Ishikawa (cell line): ENCODE measurements at regions not wholly inside any gene's neighbourhood (a gene's known extent, or its start where the extent isn't known, plus 50 kb on each side); places are given as distances from the start of the nearest gene placed in this dataset.

ENCODE experiments used
- CEBPB ChIP-seq: IDR thresholded peaks from 2 replicates; pipeline ENCODE4 v1.6.1; 2012
- CREB1 ChIP-seq: IDR thresholded peaks from 2 replicates; pipeline ENCODE4 v1.6.1; 2012; ENCODE audit warnings: low read depth
- EGR1 ChIP-seq: IDR thresholded peaks from 2 replicates; pipeline ENCODE4 v1.6.1; 2012
- EP300 ChIP-seq: IDR thresholded peaks from 2 replicates; pipeline ENCODE4 v1.6.1; 2012; ENCODE audit warnings: borderline replicate concordance
- FOXM1 ChIP-seq: IDR thresholded peaks from 2 replicates; pipeline ENCODE4 v1.6.1; 2012; ENCODE audit warnings: low read depth, borderline replicate concordance
- MAX ChIP-seq: IDR thresholded peaks from 2 replicates; pipeline ENCODE4 v1.6.1; 2012
- NFIC ChIP-seq: IDR thresholded peaks from 2 replicates; pipeline ENCODE4 v1.6.1; 2012
- RAD21 ChIP-seq: IDR thresholded peaks from 2 replicates; pipeline ENCODE4 v1.6.1; 2012; ENCODE audit warnings: low read depth
- REST ChIP-seq: IDR thresholded peaks from 2 replicates; pipeline ENCODE4 v1.6.1; 2012; ENCODE audit warnings: low read depth, mild to moderate bottlenecking
- TAF1 ChIP-seq: IDR thresholded peaks from 2 replicates; pipeline ENCODE4 v1.6.1; 2012; ENCODE audit warnings: low read depth, mild to moderate bottlenecking
- TCF12 ChIP-seq: IDR thresholded peaks from 2 replicates; pipeline ENCODE4 v1.6.1; 2012; ENCODE audit warnings: low read depth
- TEAD4 ChIP-seq: IDR thresholded peaks from 2 replicates; pipeline ENCODE4 v1.6.1; 2012
- USF1 ChIP-seq: IDR thresholded peaks from 2 replicates; pipeline ENCODE4 v1.6.1; 2012
- YY1 ChIP-seq: IDR thresholded peaks from 2 replicates; pipeline ENCODE4 v1.6.1; 2012; ENCODE audit warnings: low read depth
- ZBTB7A ChIP-seq: IDR thresholded peaks from 2 replicates; pipeline ENCODE4 v1.6.1; 2012; ENCODE audit warnings: low read depth

GRCh38 chr4:137661693-137662092 is 129.4 kb upstream of the PCDH18 start:
- TF ChIP-seq ZBTB7A = no peak
- no peak for TF ChIP-seq EGR1
- TF ChIP-seq FOXM1 = no peak
- TF ChIP-seq YY1 = no peak
- no peak for TF ChIP-seq EP300
- no peak for TF ChIP-seq REST
- TF ChIP-seq TAF1 = no peak
- TF ChIP-seq NFIC = no peak
- TF ChIP-seq USF1 = no peak
- TF ChIP-seq RAD21 = no peak
- TF ChIP-seq CREB1 = no peak
- TF ChIP-seq CEBPB = no peak
- no peak for TF ChIP-seq MAX
- TF ChIP-seq TEAD4 = no peak
- no peak for TF ChIP-seq TCF12

GRCh38 chr4:137660211-137660610 is 127.9 kb upstream of the PCDH18 start:
- no peak for TF ChIP-seq YY1

GRCh38 chr4:137659431-137659830 is 127.1 kb upstream of the PCDH18 start:
- TF ChIP-seq USF1 (no peak), ZBTB7A (no peak), NFIC (no peak), TAF1 (no peak), CEBPB (no peak), TEAD4 (no peak), MAX (no peak), EP300 (no peak), FOXM1 (no peak), CREB1 (no peak), EGR1 (no peak), REST (no peak), TCF12 (no peak), YY1 (no peak), RAD21 (no peak)

GRCh38 chr4:137656661-137657060 is 124.4 kb upstream of the PCDH18 start:
- TF ChIP-seq CREB1 (no peak), MAX (no peak), REST (no peak), TCF12 (no peak), TAF1 (no peak), RAD21 (no peak), USF1 (no peak), TEAD4 (no peak), CEBPB (no peak), EGR1 (no peak), FOXM1 (no peak), NFIC (no peak), YY1 (no peak)

- TF ChIP-seq NFIC (no peak), EP300 (no peak), YY1 (no peak), CEBPB (no peak), ZBTB7A (no peak), TCF12 (no peak), EGR1 (no peak), USF1 (no peak), MAX (no peak), CREB1 (no peak), TEAD4 (no peak), REST (no peak)
Observed at GRCh38 chr4:137655302-137655701, 123.0 kb upstream of the PCDH18 start.
